ENCODE measurements at regions not wholly inside any gene's neighbourhood (a gene's known extent, or its start where the extent isn't known, plus 50 kb on each side); places are given as distances from the start of the nearest gene placed in this dataset.

DNA sequence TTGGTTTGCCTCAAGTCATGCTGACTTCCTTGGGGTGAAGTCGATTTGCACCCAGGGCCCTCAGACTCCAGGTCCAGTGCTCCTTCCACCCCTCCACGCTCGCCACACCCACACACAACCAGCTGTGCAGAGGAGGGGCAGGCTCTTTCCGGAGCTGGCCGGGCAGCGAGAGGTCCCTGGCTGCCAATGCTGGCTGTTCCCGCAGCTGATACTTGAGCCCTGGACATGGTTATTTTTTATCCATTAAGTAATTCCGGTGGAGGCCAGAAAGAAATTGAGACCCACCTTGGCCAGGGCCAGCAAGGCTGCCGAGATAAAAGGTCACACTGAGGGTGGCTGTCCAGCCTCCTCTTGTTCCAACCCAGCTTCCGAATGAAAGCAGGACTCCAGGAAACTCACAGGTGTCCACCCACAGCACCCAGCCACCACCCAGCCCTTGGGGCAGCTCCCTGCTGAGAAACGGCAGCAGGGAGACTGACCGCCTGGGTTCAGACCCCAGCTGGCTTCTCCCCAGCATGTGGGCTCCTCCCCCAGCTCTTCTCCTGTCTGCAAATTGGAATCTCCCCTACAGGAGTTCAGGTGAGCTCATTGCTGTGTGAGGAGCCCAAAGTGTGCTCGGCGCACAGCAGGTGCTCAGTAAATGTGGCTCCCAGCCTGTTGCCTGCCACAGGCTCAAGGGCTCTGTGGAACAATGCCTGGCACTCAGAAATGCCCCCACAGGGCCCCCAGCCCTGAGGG lies 77.8 kb downstream of the PDGFA start:
- DNase-seq, result no peak

DNA sequence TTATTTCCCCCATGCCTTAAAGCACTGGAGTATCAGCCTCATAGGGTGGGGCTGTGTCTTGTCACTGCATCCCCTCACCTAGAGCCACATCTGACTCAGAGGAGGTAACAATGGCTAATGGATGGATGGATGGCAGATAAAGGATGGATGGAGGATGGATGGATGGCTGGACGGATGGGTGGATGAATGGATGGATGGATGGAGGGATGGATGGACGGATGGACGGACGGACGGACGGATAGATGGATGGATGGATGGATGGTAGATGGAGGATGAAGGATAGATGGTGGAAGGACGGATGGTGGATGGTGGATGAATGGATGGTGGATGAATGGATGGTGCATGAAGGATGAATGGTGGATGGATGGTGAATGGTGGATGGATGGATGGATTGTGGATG lies 77.2 kb downstream of the PDGFA start:
- no peak for DNase-seq

DNA sequence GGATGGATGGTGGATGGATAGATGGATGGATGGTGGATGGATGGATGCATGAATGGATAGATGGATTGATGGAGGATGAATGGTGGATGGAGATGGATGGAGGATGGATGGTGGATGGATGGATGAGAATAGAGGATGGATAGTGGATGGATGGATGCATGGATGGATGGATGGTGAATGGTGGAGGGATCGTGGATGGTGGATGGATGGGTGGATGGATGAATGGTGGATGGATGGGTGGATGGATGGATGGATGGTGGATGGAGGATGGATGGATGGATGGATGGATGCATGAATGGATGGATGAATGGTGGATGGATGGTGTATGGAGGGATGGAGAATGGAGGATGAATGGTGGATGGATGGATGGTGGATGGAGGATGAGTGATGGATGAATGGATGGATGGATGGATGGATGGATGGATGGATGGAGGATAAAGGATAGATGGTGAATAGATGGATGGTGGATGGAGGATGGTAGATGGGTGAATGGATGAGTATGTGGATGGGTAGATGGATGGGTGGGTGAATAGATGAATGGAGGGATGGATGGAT lies 76.3 kb downstream of the PDGFA start:
- no peak for DNase-seq

DNA sequence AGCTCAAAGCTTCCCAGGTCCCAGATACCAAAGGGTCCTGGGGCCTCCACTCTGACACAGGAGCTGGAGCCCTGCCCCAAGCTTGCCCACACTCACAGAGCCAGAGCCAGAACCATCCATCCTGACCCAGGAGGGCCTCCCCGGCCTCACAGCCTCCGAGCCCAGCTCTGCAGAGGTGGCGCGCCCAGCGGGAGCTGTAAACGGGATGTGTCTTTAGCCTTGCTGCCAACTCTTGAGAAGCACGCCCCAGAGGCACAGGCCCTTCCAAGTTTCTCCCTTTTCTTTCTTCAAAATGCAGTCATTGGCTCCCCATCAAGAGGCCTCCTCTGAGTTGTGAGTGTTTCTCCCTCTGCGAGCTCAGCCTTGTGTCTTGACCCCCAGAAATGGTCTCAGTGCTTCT lies 75.0 kb downstream of the PDGFA start:
- no peak for DNase-seq

DNA sequence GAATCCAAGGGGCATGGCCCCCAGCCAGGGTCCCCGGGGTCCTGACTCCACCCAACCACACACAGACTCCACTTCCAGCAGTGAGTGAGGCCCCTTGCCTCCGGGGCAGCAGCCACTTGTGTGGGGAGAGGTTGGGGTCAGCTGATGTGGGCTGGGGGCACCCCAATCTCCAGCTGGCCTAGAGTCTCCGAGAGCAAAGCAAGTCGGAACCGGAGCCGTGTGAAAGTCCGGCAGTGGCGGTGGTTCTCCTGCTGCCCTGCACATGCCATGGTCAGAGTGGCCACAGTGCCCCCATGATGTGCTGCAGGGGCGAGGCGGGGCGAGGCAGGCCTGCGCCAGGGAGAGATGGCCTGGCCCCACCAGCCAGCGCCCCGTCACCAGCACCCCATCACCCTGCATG lies 74.6 kb downstream of the PDGFA start:
- no peak for DNase-seq

DNA sequence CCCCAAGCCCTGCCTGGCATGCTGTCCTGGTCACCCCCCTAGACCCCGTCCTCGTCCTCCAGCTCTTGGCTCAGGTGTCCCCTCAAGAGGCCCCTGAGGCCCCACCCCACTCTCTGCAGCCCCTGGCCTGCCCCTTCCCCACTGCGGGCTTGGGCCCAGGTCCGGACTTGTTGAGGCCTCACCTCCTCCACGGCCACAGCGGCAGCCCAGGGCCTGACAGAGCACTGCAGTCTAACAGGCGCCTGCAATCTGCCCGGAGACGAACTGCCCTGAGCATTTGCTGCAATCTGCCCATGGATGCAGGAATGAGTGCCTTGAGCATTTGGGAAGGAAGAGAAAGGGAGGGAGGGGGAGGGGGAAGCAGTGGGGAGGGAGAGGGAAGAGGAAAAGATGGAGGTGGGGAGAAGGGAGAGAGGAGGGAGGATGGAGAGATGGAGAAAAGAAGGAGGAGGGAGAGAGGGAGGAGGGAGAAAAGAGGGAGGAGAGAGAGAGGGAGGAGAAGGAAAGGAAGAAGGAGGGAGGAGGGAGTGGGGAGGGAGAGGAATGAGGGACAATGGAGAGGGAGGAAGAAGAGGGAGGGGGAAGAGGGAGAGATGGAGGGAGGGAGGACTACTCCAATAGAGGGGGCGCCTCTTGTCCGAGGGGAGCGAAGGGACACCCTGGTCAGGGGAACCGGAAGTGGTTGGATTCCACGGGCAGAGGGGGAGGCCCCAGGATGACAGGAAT lies 73.9 kb downstream of the PDGFA start:
- DNase-seq, result no peak

DNA sequence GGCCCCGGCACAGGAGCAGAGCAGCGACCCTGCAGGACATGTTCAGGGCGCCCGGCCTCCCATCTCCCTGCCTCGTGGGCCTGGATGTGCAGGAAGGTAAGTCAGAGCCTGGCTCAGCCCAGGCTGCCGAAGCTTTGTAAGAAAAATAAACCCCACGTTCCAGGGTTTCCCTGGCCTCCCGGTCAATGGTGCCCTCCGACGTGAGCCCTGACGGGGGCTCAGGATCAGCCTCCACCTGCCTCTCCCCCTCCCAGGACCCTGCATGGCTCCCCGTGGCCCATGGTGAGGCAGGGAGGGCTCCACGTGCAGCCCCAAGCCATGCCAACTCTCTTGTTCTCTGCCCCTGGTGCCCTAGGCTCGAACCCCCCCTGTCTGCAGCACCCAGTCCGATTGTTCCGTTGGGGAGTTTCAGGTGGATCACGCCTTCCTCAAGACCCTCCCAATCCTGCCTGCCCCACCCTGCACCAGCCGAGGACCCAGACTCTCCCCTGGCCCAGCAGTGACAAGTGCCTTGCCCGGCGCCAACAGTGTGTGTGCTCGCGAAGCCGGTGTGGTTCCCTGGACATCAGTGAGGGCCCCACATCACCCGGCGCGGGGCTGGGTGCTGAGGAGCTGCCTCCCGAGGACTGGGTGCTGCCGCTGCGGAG lies 73.2 kb downstream of the PDGFA start:
- DNase-seq, result no peak
